Stimulated activated CD4-positive, alpha-beta T cell treated with anti-CD3 and anti-CD28 coated beads, TNF-alpha, amount 100 ng/mL, for 4 hours (primary cell): ENCODE measurements at regions not wholly inside any gene's neighbourhood (a gene's known extent, or its start where the extent isn't known, plus 50 kb on each side); places are given as distances from the start of the nearest gene placed in this dataset.

Experiments
- DNase-seq, 3 experiments: peaks; one replicate each; pipeline ENCODE4 v3.0.0-alpha.2; 2020; ENCODE audit warnings: low read depth in 3 of 3

DNA sequence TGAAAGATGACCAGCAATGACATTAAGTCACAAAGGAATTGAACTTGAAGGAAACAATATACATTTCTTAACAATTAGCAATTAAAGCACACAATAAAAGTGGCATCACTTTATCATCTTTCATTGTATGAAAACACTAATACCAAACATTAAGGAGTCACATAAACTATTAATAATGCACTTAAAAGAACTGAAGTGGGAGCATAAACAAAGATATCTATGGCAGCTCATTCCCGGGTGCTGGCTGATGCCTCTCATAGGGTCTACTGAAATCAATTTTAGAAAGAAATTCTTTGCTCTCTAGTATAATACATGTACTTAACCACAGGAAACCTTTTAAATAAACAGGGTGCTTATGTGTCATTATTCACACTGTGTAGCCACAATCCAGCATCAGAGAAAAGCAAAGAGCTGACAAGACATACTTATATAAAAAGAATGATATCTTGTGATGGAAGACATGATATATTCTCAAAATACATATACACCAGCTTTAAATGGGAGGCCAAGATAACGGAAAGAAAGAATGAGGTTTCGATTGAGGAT is 1207.8 kb downstream of the EFNB2 start:
- no peak for DNase-seq

DNA sequence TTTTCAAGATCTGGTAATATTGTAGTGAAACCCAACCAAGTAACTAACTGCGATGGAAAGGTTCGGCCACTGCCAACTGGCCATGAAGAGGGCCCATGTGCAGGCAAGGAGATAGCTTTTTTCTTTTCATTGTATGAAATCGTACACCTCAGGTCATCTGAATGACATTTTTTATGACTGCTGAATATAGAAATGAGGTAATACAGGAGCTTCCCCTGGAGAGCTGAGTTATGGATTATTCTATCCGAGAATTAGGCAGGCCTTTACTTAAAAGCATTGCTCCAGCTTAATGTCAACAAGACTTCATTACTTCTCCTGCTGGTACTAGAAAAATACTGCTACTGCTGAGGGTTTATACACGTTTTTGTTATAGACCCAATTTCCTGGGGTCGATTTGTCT is 1215.6 kb downstream of the EFNB2 start:
- DNase-seq, result no peak

DNA sequence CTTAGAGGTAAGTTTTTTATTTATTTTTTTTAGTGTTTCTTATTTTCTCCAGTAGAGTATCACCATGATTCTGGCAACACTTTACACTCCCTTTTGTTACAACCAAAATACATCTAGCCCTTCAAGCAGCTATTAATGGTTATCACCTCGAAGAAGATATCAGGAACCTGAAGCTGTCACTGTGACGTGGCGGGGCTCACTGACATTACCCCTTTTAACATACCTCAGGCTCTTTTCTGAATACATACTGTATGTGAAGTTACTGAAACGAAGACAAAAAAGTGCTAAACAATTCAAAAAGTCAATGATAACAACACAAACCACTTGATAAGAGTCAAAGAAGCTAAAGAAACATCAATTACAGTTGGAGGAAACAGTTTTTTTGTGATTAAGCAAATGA is 1218.7 kb downstream of the EFNB2 start:
- no peak for DNase-seq

DNA sequence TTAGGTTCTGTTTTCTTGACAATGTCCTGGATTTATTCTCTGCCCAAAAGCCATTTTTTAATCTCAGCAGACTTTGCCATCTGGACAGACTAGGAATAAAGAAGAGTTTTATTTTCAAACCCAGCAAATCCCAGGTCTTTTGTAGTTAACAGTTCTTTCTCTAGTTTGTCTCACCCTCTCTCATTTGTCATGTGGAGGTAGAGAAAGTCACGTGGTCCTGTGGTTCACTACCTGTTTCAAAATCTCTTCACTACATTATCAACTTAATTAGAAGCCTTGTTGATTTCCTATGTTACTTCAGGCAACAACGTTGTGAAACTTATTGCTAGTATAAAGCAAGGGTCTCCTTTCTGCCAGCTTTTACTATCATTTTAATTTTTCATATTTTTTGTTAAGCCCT is 1222.6 kb downstream of the EFNB2 start:
- no peak for DNase-seq

DNA sequence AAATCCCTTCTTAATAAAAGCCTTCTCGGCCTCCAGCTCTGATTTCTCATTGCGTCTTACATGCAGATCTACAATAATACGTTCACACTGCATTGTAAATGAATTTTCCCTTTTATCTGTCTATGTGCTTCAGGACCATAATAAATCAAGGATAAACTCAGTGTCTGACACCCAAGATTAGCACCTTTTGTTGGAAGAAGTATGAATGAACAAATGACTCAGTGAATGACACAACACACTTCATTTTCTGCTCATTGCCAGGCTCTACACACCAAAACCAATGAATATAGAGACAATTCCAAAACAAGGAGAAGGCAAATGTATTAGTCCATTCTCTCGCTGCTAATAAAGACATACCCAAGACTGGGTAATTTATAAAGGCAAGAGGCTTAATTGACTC is 1224.4 kb downstream of the EFNB2 start:
- DNase-seq, result no peak

DNA sequence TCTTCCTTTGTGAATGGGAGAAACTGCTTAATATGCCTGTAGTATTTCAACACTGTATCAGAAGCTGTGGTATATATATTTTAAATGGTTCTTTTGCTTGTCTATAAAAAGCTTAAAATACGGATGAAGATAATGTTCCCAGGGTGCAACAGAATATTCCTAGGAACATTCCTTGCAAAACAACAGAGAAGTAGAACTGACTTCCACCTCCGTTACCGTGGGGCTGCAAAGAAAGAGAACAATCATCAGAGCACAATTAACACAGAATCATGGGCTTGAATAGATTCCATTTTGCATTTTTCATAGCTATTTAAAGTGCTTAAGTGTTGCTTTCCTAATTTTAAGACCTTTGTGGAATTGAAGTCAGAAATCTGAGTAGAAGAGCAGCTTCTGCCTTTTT is 1227.7 kb downstream of the EFNB2 start:
- DNase-seq, result no peak

DNA sequence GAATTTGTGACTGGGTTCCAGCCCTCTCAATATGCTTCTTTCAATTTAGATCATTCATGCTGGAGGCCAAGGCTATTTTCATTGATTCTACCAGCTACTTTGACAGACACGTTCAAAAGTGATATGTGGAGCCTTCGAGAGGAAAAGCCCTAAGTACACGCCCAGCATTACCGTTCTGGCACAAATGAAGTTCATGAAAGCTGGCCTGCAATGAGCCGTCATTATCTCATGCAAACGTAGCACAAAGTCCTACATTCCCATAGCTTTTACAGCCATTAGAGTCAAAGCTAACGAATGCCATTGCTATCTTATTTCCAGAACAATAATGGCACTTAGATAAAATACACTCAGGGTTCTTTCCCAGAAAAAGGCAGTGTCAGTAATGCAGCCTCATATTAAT is 1237.6 kb downstream of the EFNB2 start:
- DNase-seq, result no peak

DNA sequence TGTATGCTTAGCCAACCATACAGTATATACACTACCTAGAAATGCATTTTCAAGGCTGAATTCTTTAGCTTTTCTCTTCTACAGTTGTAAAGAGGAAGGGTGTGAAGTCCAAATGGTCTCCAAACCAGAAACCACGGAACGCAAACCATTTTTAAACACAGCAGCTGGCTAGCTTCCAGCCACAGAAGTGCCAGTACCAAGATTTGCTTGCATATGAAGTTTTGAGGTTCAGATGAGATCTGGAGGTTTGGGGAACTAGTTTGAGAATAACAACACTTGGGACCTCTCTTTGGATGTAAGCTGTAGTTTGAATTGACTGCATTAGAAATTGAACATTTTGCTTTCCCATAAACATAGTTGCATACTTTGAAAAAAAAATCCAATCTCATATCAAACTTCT is 1243.5 kb downstream of the EFNB2 start:
- DNase-seq, result no peak

DNA sequence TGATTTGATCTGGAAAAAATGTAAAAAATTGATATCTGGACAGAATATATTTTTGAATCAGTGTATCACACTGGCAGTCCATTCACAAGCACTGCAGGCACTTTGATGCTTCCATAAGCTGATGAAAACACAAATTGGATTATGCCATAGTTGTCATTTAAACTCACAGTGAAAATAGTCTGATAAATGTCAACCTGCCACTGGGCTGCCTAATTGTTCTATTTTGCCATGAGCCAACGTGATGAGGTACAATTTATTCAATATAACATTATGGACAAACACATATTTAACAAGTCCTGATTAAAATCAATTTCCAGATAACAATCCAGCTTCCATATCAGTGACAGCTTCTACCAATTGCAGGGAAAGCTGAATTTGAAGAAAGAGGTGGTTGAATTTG is 1244.9 kb downstream of the EFNB2 start:
- no peak for DNase-seq

DNA sequence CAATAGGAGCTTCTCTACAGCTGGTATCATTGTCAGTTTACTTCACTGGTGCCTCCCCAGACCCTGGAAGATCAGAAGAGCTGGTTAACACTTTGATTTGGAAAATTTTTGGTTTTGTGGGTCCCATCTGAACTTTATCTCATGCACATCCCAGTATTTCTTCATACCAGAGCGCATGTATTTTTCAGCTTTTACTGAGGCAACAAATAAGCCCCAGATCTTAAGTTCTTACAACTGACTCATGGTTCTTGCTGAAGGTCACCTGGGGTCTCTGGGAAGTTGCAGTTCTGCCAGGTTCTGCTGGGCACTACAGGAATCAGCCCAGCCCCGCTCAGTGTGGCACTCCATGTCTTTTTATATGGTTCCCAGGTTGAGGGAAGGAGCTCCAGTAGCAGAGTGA is 1249.9 kb downstream of the EFNB2 start:
- DNase-seq, result no peak

DNA sequence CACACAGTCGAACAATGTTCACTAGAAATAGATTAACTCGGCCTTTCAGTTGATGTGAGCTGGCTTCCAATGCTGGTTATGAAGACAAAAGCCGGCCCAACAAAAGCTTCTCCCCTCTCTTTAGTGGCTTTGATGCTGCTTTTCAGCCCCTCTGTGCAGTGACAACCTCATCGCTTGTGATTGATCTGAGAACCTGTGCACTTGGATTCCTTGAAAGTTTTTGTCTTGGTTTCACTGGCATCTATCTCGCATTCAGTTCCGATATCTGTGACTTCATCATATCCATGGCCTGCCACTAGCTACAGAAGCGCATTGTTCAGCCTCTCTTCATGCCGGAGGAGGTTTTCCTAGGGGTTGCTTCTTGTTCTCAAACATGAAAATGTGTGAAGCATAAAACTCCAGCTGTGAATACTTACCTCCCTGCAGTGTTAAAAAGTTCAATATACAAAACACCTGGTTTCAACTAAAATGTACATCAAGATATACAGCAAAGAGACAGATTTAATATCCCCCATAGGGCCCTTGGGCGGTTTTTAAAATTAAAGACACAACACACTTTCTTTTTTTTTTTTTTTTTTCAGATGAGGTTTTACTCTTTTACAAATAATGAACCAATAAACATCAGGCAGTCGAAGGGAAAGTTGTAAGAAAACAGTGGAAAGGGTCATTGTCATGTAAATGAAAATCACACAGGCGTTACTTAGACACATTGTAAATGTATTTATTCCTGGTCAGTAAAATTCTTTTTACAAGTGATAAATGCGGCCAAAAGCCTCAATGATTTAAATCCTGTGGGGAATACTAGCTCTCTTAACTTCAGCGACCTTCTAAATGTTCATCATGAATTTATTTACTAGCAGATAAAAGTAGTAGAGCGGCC is 1252.8 kb downstream of the EFNB2 start:
- DNase-seq, result no peak

DNA sequence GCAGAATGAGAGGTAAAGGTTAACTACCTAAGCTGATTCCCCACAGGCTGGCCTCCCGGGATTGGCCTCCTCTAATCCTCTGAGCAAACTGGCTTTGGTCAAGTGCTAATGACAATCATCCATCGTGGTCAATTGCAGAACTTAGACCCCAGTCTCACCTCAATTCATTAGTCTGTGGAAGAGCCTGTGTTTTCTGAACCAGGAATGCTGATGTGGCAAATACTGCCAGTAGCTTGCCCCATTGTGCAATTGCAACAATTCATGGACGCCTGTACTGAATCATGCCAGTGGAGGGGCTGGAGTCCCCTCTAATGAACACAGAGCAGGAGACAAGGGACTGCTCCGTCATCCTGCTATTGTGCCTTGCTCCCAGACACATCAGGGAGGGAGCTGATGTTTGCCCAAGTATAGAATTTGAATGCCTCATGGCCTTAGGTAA is 1256.5 kb downstream of the EFNB2 start:
- no peak for DNase-seq

DNA sequence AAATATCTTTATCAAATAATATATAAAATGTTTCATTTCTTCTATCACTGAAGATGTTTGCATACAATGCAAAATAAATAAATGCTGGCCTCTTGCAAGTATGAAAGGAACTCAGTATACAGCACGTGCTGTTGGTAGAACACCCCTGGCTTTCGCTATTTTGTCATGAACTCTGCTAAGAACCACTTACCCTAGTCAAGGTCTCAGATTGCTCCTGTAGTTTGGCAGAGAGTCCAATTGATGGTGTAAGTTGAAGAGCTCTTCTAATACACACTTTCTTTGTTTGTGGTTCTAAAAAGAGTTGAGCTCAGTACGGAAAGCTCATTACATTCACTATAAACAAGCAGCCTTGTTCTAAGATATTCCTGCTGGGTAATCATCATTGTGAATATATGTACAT is 1258.9 kb downstream of the EFNB2 start:
- DNase-seq, result no peak

DNA sequence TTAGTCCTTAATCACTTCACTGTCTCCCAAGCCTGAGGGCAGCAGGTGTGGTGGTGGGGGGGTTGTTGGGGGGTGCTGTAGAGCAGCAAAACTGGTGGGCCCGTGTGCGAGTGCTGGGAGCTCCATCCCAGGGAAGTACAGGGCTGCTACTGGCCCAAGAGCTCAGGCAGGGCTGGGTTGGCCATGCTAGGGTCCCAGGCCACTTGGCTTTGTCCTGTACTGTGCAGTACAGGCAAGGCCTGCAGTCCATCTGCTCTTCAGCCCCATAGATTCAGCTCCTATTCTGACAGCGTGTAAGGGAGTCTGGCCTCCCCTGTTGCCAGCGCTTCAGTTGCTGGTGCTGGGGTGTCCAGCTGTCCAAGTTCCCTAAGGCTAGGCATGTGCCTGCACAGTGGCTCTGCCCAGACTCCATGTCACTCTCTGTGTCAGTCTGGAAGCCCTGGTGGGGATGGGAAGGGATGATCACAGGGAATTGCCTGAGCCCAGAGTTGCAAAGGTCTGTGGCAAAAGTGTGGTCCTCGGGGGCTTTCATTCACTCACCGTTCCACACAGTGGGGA is 1261.7 kb downstream of the EFNB2 start:
- no peak for DNase-seq

DNA sequence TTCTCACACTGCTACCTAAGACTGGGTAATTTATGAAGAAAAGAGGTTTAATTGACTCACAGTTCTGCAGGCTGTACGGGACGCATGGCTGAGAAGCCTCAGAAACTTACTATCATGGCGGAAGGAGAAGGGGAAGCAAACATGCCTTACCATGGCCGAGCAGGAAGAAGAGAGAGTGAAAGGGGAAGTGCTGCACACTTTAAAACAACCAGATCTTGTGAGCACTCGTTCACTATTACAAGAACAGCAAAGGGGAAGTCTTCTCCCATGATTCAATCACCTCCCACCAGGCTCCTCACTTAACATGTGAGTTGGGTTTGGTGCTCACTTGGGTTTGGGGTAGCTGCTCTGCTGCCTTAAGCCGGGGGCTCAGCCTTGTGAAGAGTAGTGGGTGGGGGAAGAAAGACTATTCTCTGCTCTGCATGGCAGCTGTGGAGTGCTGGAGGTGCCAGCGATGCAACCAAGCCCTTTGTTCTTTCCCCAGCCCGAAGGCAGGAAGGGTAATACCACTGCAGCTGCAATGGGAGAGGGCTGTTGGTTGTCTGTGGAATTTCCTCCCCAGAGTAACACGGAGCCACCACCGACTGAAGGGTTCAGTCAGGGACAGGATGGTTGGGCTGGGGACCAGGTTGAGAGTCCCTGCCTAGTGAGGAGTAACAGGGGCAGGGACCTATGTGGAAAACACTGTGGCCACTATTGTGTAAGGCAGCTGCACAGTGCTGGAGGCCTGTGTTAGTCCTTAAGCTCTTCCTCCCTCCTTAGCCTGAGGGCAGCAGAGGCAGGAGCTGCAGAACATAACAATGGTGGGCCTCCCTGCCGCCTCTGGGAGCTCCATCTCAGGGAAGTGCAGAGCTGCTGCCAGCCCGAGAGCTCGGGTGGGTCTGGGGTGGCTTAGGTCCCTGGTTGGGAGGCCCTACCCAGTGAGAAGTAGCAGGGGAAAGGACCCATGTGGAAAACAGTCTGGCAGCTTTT is 1262.5 kb downstream of the EFNB2 start:
- DNase-seq, result no peak

DNA sequence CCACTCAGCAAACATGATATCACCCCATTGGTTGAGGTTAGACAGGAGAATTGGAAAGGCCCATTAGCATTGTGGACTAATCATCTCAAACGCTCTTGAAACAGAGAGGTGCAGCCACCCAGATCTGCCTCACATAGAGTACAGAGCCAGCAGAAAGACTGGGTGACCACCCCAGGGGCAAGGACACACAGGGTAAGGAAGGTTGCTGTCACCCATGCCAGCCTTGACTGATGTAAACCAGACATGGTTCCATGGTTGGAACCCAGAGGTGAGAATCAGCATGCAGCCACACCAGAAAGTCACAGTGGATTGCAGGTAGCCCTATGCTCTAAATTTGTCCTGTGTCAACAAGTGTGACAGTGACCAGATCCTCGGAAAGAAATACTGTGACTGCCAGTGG is 1268.8 kb downstream of the EFNB2 start:
- no peak for DNase-seq

DNA sequence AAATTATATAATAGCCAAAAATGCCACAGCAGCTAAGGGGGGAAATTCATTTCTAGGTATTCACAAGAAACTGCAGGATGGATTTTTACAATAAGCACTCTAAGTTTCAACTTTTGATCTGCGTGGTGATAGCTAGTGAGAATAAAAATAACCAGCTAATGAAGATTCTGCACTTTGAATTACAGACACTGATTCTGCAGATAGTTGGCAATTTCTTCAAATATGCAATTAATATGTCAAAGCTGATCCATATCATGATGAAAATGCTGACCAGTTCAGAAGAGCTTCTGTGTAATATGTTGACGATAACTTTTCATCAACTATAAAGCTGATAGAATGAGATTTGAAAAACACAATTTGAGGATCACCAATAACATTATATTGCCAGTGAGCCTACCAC is 1272.9 kb downstream of the EFNB2 start:
- DNase-seq, result no peak

DNA sequence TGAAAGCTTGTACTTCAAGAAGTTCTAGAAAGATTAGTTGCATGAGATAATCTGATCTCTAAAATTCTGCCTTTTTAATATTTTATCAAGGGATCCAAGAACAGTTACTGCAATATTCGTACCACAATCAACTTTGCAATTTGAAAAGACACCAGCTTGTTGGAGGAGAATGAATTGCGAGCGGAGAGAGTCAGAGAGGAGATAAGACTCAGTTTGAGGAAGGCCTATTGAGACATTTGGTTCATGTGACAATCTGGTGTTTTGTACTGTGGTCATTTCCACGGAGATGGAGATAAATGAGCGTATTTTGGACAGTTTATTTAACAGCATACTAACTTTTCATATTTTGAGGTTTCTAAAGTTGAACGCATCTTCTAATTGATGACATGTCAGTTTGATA is 1276.0 kb downstream of the EFNB2 start:
- DNase-seq, result no peak

DNA sequence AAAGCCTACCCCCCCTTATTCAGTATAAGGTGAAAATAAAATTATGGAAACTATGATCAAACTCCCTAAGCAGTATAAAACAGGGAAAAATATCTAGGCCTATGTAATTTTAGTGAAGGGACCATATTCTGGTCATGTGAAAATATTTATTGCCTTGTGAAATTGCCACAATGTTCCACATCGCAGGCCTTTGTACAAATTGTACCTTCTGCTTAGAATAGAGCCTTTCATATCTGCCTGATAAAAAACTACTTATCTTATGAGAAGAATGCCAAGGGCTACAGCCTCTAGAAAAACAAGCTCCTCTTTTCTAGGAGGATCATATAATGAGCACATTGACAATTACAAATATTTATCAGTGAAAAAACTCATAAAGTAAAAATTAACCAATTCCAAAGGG is 1280.0 kb downstream of the EFNB2 start:
- no peak for DNase-seq

DNA sequence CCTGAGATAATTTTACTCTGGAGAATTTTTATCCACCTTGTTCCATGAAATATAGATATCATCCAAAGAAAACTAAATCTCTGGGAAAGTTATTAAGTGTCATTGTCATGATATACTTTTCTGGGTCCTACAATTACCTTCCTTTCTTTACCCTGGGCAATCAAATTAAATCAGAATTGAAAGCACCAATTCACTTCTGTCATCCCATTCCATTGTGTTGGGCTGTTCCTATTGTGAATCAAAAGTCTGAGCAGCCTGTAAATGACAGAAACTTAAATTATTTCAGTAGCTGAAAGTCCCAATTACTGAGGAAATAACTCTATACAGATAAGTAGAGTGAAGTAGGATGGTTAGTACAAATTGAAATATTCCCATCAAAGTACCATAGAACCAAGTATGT is 1284.2 kb downstream of the EFNB2 start:
- DNase-seq, result no peak

DNA sequence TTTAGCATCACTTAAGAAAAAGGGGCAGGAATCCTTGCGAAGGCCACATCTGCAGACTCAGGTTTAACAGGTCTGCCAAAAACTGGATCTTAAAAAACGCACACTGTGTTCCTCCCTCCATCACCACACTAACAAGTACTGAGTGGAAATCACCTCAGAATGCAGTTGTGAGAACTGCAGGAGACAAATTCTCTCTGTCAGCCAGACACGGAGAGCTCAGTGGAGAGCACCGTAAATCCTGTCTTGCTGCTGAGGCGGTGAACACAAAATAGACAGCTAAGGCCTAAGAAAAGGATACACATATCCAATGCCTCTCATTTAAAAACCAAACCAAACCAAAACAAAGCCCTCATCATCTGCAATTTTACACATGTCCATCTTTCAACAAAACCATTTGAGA is 1287.6 kb downstream of the EFNB2 start:
- DNase-seq, result no peak

DNA sequence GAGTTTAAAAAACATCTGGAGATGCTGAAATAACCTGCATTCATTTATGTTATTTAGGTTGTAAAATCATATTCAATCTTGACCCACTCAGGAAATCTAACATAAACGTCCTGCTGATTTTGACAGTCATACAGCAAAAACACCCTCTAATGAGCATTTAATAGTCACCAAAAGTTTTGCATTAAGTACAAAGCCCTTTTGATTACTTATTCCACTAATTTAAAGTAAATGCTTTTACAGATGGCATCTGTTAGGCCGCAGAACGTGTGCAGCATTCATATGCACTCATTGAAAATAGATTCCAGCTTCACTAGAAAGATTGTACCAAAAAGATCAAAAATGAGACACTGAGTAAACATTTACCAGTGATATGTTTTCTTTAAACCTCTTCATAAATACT is 1295.1 kb downstream of the EFNB2 start:
- DNase-seq, result no peak
